Progenitor cell of endocrine pancreas (in vitro differentiated cells): ENCODE measurements at regions not wholly inside any gene's neighbourhood (a gene's known extent, or its start where the extent isn't known, plus 50 kb on each side); places are given as distances from the start of the nearest gene placed in this dataset.

Experiments
- DNase-seq: peaks from one replicate; pipeline ENCODE4 v3.0.0; 2021; ENCODE audit warnings: low spot score; ENCODE audit not compliant: unreplicated experiment
- H3K27ac Mint-ChIP-seq: 2 replicates; pipeline ENCODE4 v1.8.0; 2021; ENCODE audit warnings: mild to moderate bottlenecking, moderate library complexity, mixed read lengths
- H3K27me3 Mint-ChIP-seq: 2 replicates; pipeline ENCODE4 v1.8.0; 2021; ENCODE audit warnings: mixed read lengths
- H3K36me3 Mint-ChIP-seq: 2 replicates; pipeline ENCODE4 v1.8.0; 2022; ENCODE audit warnings: mixed read lengths; ENCODE audit not compliant: insufficient read depth
- H3K4me1 Mint-ChIP-seq: 2 replicates; pipeline ENCODE4 v1.8.0; 2021; ENCODE audit warnings: low read depth, mixed read lengths
- H3K4me3 Mint-ChIP-seq: 2 replicates; pipeline ENCODE4 v1.8.0; 2021; ENCODE audit warnings: low read depth, mild to moderate bottlenecking, moderate library complexity, mixed read lengths
- H3K9me3 Mint-ChIP-seq: 2 replicates; pipeline ENCODE4 v1.8.0; 2021; ENCODE audit warnings: low read depth, mixed read lengths
- CTCF ChIP-seq: fragments of 200-600 bp; sonication (generic); IDR thresholded peaks from one replicate; pipeline ENCODE4 v1.5.0; 2021; ENCODE audit warnings: antibody characterized with exemption, mild to moderate bottlenecking; ENCODE audit not compliant: unreplicated experiment

- no peaks in the 10 kb centered on the region for H3K4me1 Mint-ChIP-seq
- no peak overlapping the region for H3K27ac Mint-ChIP-seq
- peaks cover 10% of the 10 kb centered on the region for H3K9me3 Mint-ChIP-seq
- DNase-seq = no peak
- TF ChIP-seq CTCF = no peak
- no peaks in the 10 kb centered on the region for H3K36me3 Mint-ChIP-seq
- no peak overlapping the region for H3K4me3 Mint-ChIP-seq
- no peaks in the 10 kb centered on the region for H3K27me3 Mint-ChIP-seq
Observed at GRCh38 chr21:18601146-18601545, 197.6 kb upstream of the TMPRSS15 start.

- Mint-ChIP-seq H3K9me3 (peaks cover 10% of the 10 kb centered on the region), H3K27ac (no peak overlapping the region)
- no peak for DNase-seq
Observed at GRCh38 chr21:18602711-18603110, 199.1 kb upstream of the TMPRSS15 start.

GRCh38 chr21:18603261-18603660, 199.7 kb upstream of the TMPRSS15 start:
- Mint-ChIP-seq H3K27ac (no peak overlapping the region), H3K4me1 (no peaks in the 10 kb centered on the region), H3K27me3 (no peaks in the 10 kb centered on the region), H3K36me3 (no peaks in the 10 kb centered on the region), H3K9me3 (peaks cover 10% of the 10 kb centered on the region), H3K4me3 (no peak overlapping the region)
- no peak for DNase-seq
- no peak for TF ChIP-seq CTCF

More at GRCh38 chr21:18602711-18603110, 199.1 kb upstream of the TMPRSS15 start:
- H3K27me3 Mint-ChIP-seq = no peaks in the 10 kb centered on the region
- H3K4me1 Mint-ChIP-seq = no peaks in the 10 kb centered on the region
- H3K4me3 Mint-ChIP-seq = no peak overlapping the region
- no peaks in the 10 kb centered on the region for H3K36me3 Mint-ChIP-seq
- no peak for TF ChIP-seq CTCF

GRCh38 chr21:18603980-18604379, 200.4 kb upstream of the TMPRSS15 start:
- Mint-ChIP-seq H3K27me3 (no peaks in the 10 kb centered on the region), H3K9me3 (peaks cover 9% of the 10 kb centered on the region), H3K4me1 (no peaks in the 10 kb centered on the region), H3K36me3 (no peaks in the 10 kb centered on the region), H3K4me3 (no peak overlapping the region), H3K27ac (no peak overlapping the region)
- no peak for DNase-seq
- no peak for TF ChIP-seq CTCF

- Mint-ChIP-seq H3K9me3 (no peaks in the 10 kb centered on the region), H3K4me3 (no peak overlapping the region), H3K36me3 (no peaks in the 10 kb centered on the region), H3K27me3 (no peaks in the 10 kb centered on the region), H3K27ac (no peak overlapping the region), H3K4me1 (no peaks in the 10 kb centered on the region)
- no peak for DNase-seq
- TF ChIP-seq CTCF = no peak
Observed at GRCh38 chr21:18608226-18608625, 204.6 kb upstream of the TMPRSS15 start.

GRCh38 chr21:18614303-18614702, 210.7 kb upstream of the TMPRSS15 start:
- DNase-seq = no peak
- Mint-ChIP-seq H3K4me1 (no peaks in the 10 kb centered on the region), H3K27ac (no peak overlapping the region), H3K9me3 (no peaks in the 10 kb centered on the region), H3K27me3 (no peaks in the 10 kb centered on the region), H3K36me3 (no peaks in the 10 kb centered on the region), H3K4me3 (no peak overlapping the region)
- no peak for TF ChIP-seq CTCF
